Neuron (in vitro differentiated cells): ENCODE measurements at regions not wholly inside any gene's neighbourhood (a gene's known extent, or its start where the extent isn't known, plus 50 kb on each side); places are given as distances from the start of the nearest gene placed in this dataset.
"Not testable (repeated sequence)": the region's sequence is repeated elsewhere in the genome, so short reads cannot be mapped to it uniquely, and the experiment has no call there.

Experiments
- H2AFZ ChIP-seq: one replicate; pipeline ENCODE4 v1.6.1; 2013; ENCODE audit warnings: low read depth, mild to moderate bottlenecking, inconsistent platforms, low read length, moderate library complexity
- H3K27me3 ChIP-seq: one replicate; pipeline ENCODE4 v1.6.1; 2013; ENCODE audit warnings: low read length; ENCODE audit not compliant: insufficient read depth
- H3K36me3 ChIP-seq: one replicate; pipeline ENCODE4 v1.6.1; 2013; ENCODE audit warnings: low read length; ENCODE audit not compliant: insufficient read depth
- H3K4me1 ChIP-seq: one replicate; pipeline ENCODE4 v1.6.1; 2013; ENCODE audit warnings: low read length; ENCODE audit not compliant: insufficient read depth
- H3K4me3 ChIP-seq: 2 replicates; pipeline ENCODE4 v1.5.1; 2013; ENCODE audit warnings: mild to moderate bottlenecking, low read length, moderate library complexity
- H3K9me3 ChIP-seq: one replicate; pipeline ENCODE4 v1.6.1; 2013; ENCODE audit warnings: low read length

GRCh38 chr5:17326600-17327037 is 109.2 kb downstream of the BASP1 start:
- no peaks in the 10 kb centered on the region for H3K9me3 ChIP-seq
- H3K27me3 ChIP-seq = no peaks in the 10 kb centered on the region
- no peak overlapping the region for H3K4me3 ChIP-seq
- no peaks in the 10 kb centered on the region for H3K36me3 ChIP-seq
- no peaks in the 10 kb centered on the region for H3K4me1 ChIP-seq
- H2AFZ ChIP-seq = no peak overlapping the region

- H3K4me1 ChIP-seq = no peaks in the 10 kb centered on the region
These were observed 109.7 kb downstream of the BASP1 start for GRCh38 chr5:17327048-17327625.

GRCh38 chr5:17329571-17329970 is 112.1 kb downstream of the BASP1 start:
- H3K9me3 ChIP-seq = no peaks in the 10 kb centered on the region
- no peaks in the 10 kb centered on the region for H3K27me3 ChIP-seq

More at GRCh38 chr5:17327048-17327625, 109.7 kb downstream of the BASP1 start:
- Histone ChIP-seq H3K4me3 (no peak overlapping the region), H3K27me3 (no peaks in the 10 kb centered on the region), H3K36me3 (no peaks in the 10 kb centered on the region), H3K9me3 (no peaks in the 10 kb centered on the region), H2AFZ (no peak overlapping the region)

GRCh38 chr5:17330386-17330785 is 113.0 kb downstream of the BASP1 start:
- H3K36me3 ChIP-seq = no peaks in the 10 kb centered on the region
- no peaks in the 10 kb centered on the region for H3K27me3 ChIP-seq
- H2AFZ ChIP-seq = no peak overlapping the region
- no peaks in the 10 kb centered on the region for H3K4me1 ChIP-seq
- H3K9me3 ChIP-seq = no peaks in the 10 kb centered on the region
- no peak overlapping the region for H3K4me3 ChIP-seq

More at GRCh38 chr5:17329571-17329970, 112.1 kb downstream of the BASP1 start:
- H2AFZ ChIP-seq = no peak overlapping the region
- H3K4me3 ChIP-seq = no peak overlapping the region
- no peaks in the 10 kb centered on the region for H3K36me3 ChIP-seq
- H3K4me1 ChIP-seq = no peaks in the 10 kb centered on the region

- Histone ChIP-seq H3K4me1 (no peaks in the 10 kb centered on the region), H3K27me3 (no peaks in the 10 kb centered on the region), H2AFZ (no peak overlapping the region), H3K36me3 (no peaks in the 10 kb centered on the region), H3K9me3 (no peaks in the 10 kb centered on the region), H3K4me3 (no peak overlapping the region)
These were observed 114.2 kb downstream of the BASP1 start for GRCh38 chr5:17331651-17332050.

GRCh38 chr5:17333755-17334154 is 116.3 kb downstream of the BASP1 start:
- Histone ChIP-seq H3K36me3 (no peaks in the 10 kb centered on the region), H3K4me1 (no peaks in the 10 kb centered on the region), H3K4me3 (no peak overlapping the region), H3K9me3 (no peaks in the 10 kb centered on the region), H2AFZ (no peak overlapping the region), H3K27me3 (no peaks in the 10 kb centered on the region)

GRCh38 chr5:17336054-17336453 is 118.6 kb downstream of the BASP1 start:
- no peak overlapping the region for H2AFZ ChIP-seq
- no peaks in the 10 kb centered on the region for H3K9me3 ChIP-seq
- H3K4me1 ChIP-seq = no peaks in the 10 kb centered on the region
- no peaks in the 10 kb centered on the region for H3K36me3 ChIP-seq
- H3K4me3 ChIP-seq = no peak overlapping the region
- H3K27me3 ChIP-seq = no peaks in the 10 kb centered on the region

- not testable (repeated sequence) for H3K4me3 ChIP-seq, H3K27me3 ChIP-seq, H3K9me3 ChIP-seq, H2AFZ ChIP-seq, H3K36me3 ChIP-seq, H3K4me1 ChIP-seq
These were observed 119.3 kb downstream of the BASP1 start for GRCh38 chr5:17336723-17337122.

GRCh38 chr5:17339841-17340240 is 122.4 kb downstream of the BASP1 start:
- Histone ChIP-seq H3K4me3 (no peak overlapping the region), H2AFZ (no peak overlapping the region), H3K36me3 (no peaks in the 10 kb centered on the region), H3K4me1 (no peaks in the 10 kb centered on the region), H3K9me3 (no peaks in the 10 kb centered on the region), H3K27me3 (no peaks in the 10 kb centered on the region)

GRCh38 chr5:17340379-17340778 is 122.9 kb downstream of the BASP1 start:
- H3K27me3 ChIP-seq = no peaks in the 10 kb centered on the region
- no peaks in the 10 kb centered on the region for H3K4me1 ChIP-seq
- no peaks in the 10 kb centered on the region for H3K36me3 ChIP-seq
- H3K9me3 ChIP-seq = no peaks in the 10 kb centered on the region
- H2AFZ ChIP-seq = no peak overlapping the region
- no peak overlapping the region for H3K4me3 ChIP-seq

GRCh38 chr5:17340819-17341218 is 123.4 kb downstream of the BASP1 start:
- H3K4me1 ChIP-seq = no peaks in the 10 kb centered on the region
- no peaks in the 10 kb centered on the region for H3K27me3 ChIP-seq
- no peak overlapping the region for H2AFZ ChIP-seq
- no peak overlapping the region for H3K4me3 ChIP-seq
- H3K36me3 ChIP-seq = no peaks in the 10 kb centered on the region
- no peaks in the 10 kb centered on the region for H3K9me3 ChIP-seq

- Histone ChIP-seq H3K36me3 (no peaks in the 10 kb centered on the region), H3K27me3 (no peaks in the 10 kb centered on the region), H3K9me3 (no peaks in the 10 kb centered on the region), H2AFZ (no peak overlapping the region), H3K4me3 (no peak overlapping the region), H3K4me1 (no peaks in the 10 kb centered on the region)
These were observed 126.2 kb downstream of the BASP1 start for GRCh38 chr5:17343675-17344074.

GRCh38 chr5:17346811-17347210 is 129.4 kb downstream of the BASP1 start:
- Histone ChIP-seq H3K4me3 (no peak overlapping the region), H3K27me3 (no peaks in the 10 kb centered on the region), H3K36me3 (no peaks in the 10 kb centered on the region), H3K4me1 (no peaks in the 10 kb centered on the region), H2AFZ (no peak overlapping the region), H3K9me3 (no peaks in the 10 kb centered on the region)

GRCh38 chr5:17352223-17352622 is 134.8 kb downstream of the BASP1 start:
- no peaks in the 10 kb centered on the region for H3K36me3 ChIP-seq
- no peaks in the 10 kb centered on the region for H3K9me3 ChIP-seq
- H3K27me3 ChIP-seq = no peaks in the 10 kb centered on the region
- H3K4me1 ChIP-seq = no peaks in the 10 kb centered on the region
- H3K4me3 ChIP-seq = no peak overlapping the region
- no peak overlapping the region for H2AFZ ChIP-seq
